ENCODE measurements at regions not wholly inside any gene's neighbourhood (a gene's known extent, or its start where the extent isn't known, plus 50 kb on each side); places are given as distances from the start of the nearest gene placed in this dataset.

DNA sequence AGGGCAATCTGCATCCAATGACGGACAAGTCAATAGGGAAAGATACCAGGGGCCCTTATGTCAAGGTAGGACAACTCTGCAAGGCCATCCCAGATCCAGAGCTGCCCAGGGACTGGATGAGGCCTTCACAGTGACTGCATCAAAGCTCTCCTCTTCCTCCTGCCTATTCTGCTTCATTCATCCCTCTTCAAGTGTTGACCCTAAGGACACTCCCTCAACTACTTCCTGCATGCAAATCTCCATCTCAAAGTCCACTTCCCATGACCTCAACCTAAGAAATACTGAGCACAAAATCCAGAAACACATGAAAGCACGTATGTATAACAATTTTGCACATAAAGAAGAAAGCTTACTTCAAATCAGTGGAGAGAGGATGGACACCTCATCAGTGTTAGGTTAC is 182.3 kb downstream of the AVL9 start:
- TF ChIP-seq POLR2AphosphoS5 (IDR thresholded peaks at IDR 0.05) (no peak), POLR2A (IDR thresholded peaks at IDR 0.05) (no peak), EP300 (IDR thresholded peaks at IDR 0.05; ENCODE audit: low read depth) (no peak)
- TF ChIP-seq, protein P1, sequence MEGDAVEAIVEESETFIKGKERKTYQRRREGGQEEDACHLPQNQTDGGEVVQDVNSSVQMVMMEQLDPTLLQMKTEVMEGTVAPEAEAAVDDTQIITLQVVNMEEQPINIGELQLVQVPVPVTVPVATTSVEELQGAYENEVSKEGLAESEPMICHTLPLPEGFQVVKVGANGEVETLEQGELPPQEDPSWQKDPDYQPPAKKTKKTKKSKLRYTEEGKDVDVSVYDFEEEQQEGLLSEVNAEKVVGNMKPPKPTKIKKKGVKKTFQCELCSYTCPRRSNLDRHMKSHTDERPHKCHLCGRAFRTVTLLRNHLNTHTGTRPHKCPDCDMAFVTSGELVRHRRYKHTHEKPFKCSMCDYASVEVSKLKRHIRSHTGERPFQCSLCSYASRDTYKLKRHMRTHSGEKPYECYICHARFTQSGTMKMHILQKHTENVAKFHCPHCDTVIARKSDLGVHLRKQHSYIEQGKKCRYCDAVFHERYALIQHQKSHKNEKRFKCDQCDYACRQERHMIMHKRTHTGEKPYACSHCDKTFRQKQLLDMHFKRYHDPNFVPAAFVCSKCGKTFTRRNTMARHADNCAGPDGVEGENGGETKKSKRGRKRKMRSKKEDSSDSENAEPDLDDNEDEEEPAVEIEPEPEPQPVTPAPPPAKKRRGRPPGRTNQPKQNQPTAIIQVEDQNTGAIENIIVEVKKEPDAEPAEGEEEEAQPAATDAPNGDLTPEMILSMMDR (IDR thresholded peaks at IDR 0.05), result no peak

All from transverse colon (tissue), 4 donors.